NT2/D1 (cell line): ENCODE measurements at regions not wholly inside any gene's neighbourhood (a gene's known extent, or its start where the extent isn't known, plus 50 kb on each side); places are given as distances from the start of the nearest gene placed in this dataset.
"Not testable (repeated sequence)": the region's sequence is repeated elsewhere in the genome, so short reads cannot be mapped to it uniquely, and the experiment has no call there.

Source experiments
- DNase-seq: peaks from one replicate; pipeline ENCODE4 v3.0.0-alpha.2; 2011; ENCODE audit warnings: low read depth, low spot score
- H3K27me3 ChIP-seq: 2 replicates; pipeline ENCODE4 v1.6.0; 2011; ENCODE audit warnings: mild to moderate bottlenecking; ENCODE audit not compliant: insufficient read length, insufficient read depth
- H3K36me3 ChIP-seq: 2 replicates; pipeline ENCODE4 v1.6.1; 2011; ENCODE audit warnings: mild to moderate bottlenecking, low read length, mixed read lengths; ENCODE audit not compliant: insufficient read depth, insufficient read length
- H3K4me1 ChIP-seq: 2 replicates; pipeline ENCODE4 v1.5.1; 2011; ENCODE audit not compliant: insufficient read depth, insufficient read length
- H3K4me3 ChIP-seq: 2 replicates; pipeline ENCODE4 v1.5.1; 2011; ENCODE audit warnings: low read depth; ENCODE audit not compliant: insufficient read length
- H3K9ac ChIP-seq: 2 replicates; pipeline ENCODE4 v1.6.0; 2011; ENCODE audit warnings: low read depth; ENCODE audit not compliant: insufficient read length
- H3K9me3 ChIP-seq: 2 replicates; pipeline ENCODE4 v1.5.1; 2011; ENCODE audit warnings: mild to moderate bottlenecking, low read length; ENCODE audit not compliant: insufficient read depth
- SUZ12 ChIP-seq: IDR thresholded peaks from 2 replicates; pipeline ENCODE4 v1.6.1; 2011; ENCODE audit not compliant: insufficient read length, insufficient read depth; ENCODE audit errors: extremely low read depth
- YY1 ChIP-seq: IDR thresholded peaks from 2 replicates; pipeline ENCODE4 v1.6.1; 2011; ENCODE audit not compliant: insufficient read length, insufficient read depth
- ZNF274 ChIP-seq: IDR thresholded peaks from 2 replicates; pipeline ENCODE4 v1.6.1; 2011; ENCODE audit warnings: mild to moderate bottlenecking, low read depth, low read length

DNA sequence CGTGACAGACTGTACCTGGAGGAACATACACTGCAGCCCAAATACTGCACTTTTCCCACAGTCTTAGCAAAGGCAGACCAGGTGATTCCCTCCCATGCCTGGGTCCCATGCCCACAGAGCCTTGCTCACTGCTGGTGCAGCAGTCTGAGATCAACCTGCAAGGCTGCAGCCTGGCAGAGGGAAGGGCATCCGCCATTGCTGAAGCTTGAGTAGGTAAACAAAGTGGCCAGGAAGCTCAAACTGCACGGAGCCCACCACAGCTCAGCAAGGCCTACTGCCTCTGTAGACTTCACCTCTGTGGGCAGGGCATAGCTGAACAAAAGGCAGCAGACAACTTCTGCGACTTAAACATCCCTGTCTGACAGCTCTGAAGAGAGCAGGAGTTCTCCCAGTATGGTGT, 597.8 kb upstream of the MBL2 start:
- Histone ChIP-seq H3K4me1 (no peaks in the 10 kb centered on the region), H3K9ac (no peak overlapping the region), H3K27me3 (no peaks in the 10 kb centered on the region), H3K36me3 (no peaks in the 10 kb centered on the region), H3K4me3 (no peak overlapping the region), H3K9me3 (no peaks in the 10 kb centered on the region)
- no peak for TF ChIP-seq YY1
- TF ChIP-seq ZNF274 = no peak
- no peak for TF ChIP-seq SUZ12
- no peak for DNase-seq

DNA sequence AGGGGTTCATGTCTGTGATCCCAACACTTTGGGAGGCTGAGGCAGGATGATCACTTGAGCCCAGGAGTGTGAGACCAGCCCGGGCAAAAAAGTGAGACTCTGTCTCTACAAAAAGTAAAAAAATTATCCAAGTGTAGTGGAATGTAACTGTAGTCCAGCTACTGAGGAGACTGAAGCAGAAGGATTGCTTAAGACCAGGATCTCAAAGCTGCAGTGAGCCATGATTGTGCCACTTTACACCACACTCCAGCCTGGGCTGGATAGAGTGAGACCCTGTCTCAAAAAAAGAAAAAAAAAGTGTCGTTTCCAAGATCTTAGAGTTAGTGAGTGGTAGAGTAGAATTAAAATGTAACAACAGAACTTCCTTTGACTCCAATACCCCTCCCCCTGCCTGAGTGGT, 589.4 kb upstream of the MBL2 start:
- no peak for DNase-seq
- TF ChIP-seq SUZ12 = no peak
- no peak for TF ChIP-seq YY1
- TF ChIP-seq ZNF274 = no peak
- peaks cover 11% of the 10 kb centered on the region; the same call in 1 of the 2 replicates for H3K9me3 ChIP-seq
- peaks cover 2% of the 10 kb centered on the region for H3K4me1 ChIP-seq
- no peak overlapping the region for H3K9ac ChIP-seq
- H3K36me3 ChIP-seq = no peaks in the 10 kb centered on the region
- H3K27me3 ChIP-seq = no peaks in the 10 kb centered on the region
- H3K4me3 ChIP-seq = no peak overlapping the region

DNA sequence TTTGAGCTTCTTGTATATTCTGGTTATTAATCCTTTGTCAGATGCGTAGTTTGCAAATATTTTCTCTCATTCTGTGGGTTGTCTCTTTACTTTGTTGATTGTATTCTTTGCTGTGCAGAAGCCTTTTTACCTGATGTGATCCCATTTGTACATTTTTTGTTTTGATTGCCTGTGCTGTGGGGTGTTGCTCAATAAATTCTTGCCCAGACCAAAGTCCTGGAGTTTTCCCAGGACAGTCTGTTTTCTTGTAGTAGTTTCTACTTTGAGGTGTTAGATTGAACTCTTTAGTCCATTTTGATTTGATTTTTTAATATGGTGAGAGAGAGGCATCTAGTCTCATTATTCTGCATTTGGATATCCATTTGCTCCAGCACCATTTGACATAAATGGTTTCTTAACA, 588.7 kb upstream of the MBL2 start:
- TF ChIP-seq YY1 (no peak), SUZ12 (no peak), ZNF274 (no peak)
- H3K36me3 ChIP-seq = no peaks in the 10 kb centered on the region

GRCh38 chr10:53358978-53359377, 586.4 kb upstream of the MBL2 start:
- not testable (repeated sequence) for H3K4me3 ChIP-seq, H3K4me1 ChIP-seq, H3K36me3 ChIP-seq, H3K9ac ChIP-seq, H3K27me3 ChIP-seq
- peaks cover 16% of the 10 kb centered on the region for H3K9me3 ChIP-seq
- peak; percentile 35 for DNase-seq

More for the DNA sequence above, 588.7 kb upstream of the MBL2 start:
- DNase-seq = no peak
- Histone ChIP-seq H3K9ac (no peak overlapping the region), H3K9me3 (peaks cover 12% of the 10 kb centered on the region), H3K4me3 (no peak overlapping the region), H3K4me1 (peaks cover 2% of the 10 kb centered on the region), H3K27me3 (no peaks in the 10 kb centered on the region)

DNA sequence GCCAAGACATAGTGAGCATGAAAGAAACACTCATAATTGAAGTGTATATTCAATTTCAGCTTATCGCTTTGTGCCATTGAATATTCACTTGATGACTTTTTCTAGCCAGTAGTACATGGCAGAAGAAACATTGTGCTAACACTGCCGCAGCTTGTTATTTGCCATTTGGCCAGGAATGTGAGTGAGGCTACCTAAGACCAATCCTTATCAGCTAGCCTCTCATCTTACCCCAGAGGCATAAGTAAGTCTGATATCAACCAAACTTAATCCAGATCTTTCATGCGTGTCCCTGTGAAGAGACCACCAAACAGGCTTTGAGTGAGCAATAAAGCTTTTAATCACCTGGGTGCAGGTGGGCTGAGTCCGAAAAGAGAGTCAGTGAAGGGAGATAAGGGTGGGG, 586.0 kb upstream of the MBL2 start:
- H3K4me1 ChIP-seq = peaks cover 2% of the 10 kb centered on the region
- H3K27me3 ChIP-seq = no peaks in the 10 kb centered on the region
- H3K9ac ChIP-seq = no peak overlapping the region
- no peak overlapping the region for H3K4me3 ChIP-seq
- no peak for DNase-seq
- TF ChIP-seq SUZ12 = no peak
- H3K9me3 ChIP-seq = peaks cover 16% of the 10 kb centered on the region
- no peaks in the 10 kb centered on the region for H3K36me3 ChIP-seq

GRCh38 chr10:53357587-53357986, 585.0 kb upstream of the MBL2 start:
- Histone ChIP-seq H3K36me3 (no peaks in the 10 kb centered on the region), H3K27me3 (no peaks in the 10 kb centered on the region), H3K9me3 (peaks cover 16% of the 10 kb centered on the region), H3K4me1 (peaks cover 2% of the 10 kb centered on the region), H3K9ac (no peak overlapping the region), H3K4me3 (no peak overlapping the region)
- TF ChIP-seq SUZ12 (no peak), YY1 (no peak), ZNF274 (no peak)
- no peak for DNase-seq

- Histone ChIP-seq H3K4me1 (peaks cover 2% of the 10 kb centered on the region), H3K4me3 (no peak overlapping the region), H3K9me3 (peaks cover 16% of the 10 kb centered on the region), H3K27me3 (no peaks in the 10 kb centered on the region), H3K36me3 (no peaks in the 10 kb centered on the region), H3K9ac (no peak overlapping the region)
- TF ChIP-seq SUZ12 (no peak), ZNF274 (no peak), YY1 (no peak)
- no peak for DNase-seq
Measured at GRCh38 chr10:53356616-53357349, 584.2 kb upstream of the MBL2 start.

DNA sequence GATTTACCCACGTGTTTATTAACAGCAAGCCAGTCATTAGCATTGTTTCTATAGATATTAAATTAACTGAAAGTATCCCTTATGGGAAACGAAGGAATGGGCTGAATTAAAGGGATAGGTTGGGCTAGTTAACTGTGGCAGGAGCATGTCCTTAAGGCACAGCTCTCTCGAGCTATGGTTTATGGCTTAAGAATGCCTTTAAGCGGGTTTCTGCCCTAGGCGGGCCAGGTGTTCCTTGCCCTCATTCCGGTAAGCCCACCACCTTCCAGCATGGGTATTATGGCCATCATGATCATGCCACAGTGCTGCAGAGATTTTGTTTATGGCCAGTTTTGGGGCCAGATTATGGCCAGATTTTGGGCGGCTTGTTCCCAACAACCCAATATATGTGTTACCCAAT, 569.9 kb upstream of the MBL2 start:
- not testable (repeated sequence) for DNase-seq, H3K4me3 ChIP-seq, H3K9me3 ChIP-seq, H3K9ac ChIP-seq, H3K4me1 ChIP-seq, H3K36me3 ChIP-seq, H3K27me3 ChIP-seq

GRCh38 chr10:53338199-53338598, 565.6 kb upstream of the MBL2 start:
- not testable (repeated sequence) for H3K9ac ChIP-seq, H3K4me3 ChIP-seq, H3K4me1 ChIP-seq, DNase-seq, H3K27me3 ChIP-seq, H3K36me3 ChIP-seq
- H3K9me3 ChIP-seq = peaks cover 16% of the 10 kb centered on the region

- not testable (repeated sequence) for H3K9ac ChIP-seq, H3K4me3 ChIP-seq, H3K27me3 ChIP-seq, H3K36me3 ChIP-seq, DNase-seq, H3K4me1 ChIP-seq
- H3K9me3 ChIP-seq = peaks cover 16% of the 10 kb centered on the region
Measured at GRCh38 chr10:53335803-53336422, 563.3 kb upstream of the MBL2 start.
